Gastroesophageal sphincter (tissue), 3 donors: ENCODE measurements at regions not wholly inside any gene's neighbourhood (a gene's known extent, or its start where the extent isn't known, plus 50 kb on each side); places are given as distances from the start of the nearest gene placed in this dataset.

Experiments
- CTCF ChIP-seq, 4 experiments: fragments of 200-600 bp in 2 of 4; fragments of 450-650 bp in 2 of 4; sonication (generic) in 1 of 4; IDR thresholded peaks; one replicate each; pipeline ENCODE4 v1.5.1; 2017 to 2019; ENCODE audit warnings: antibody characterized with exemption in 4 of 4, mild to moderate bottlenecking in 2 of 4, moderate library complexity in 2 of 4
- EP300 ChIP-seq: sonication (generic); formaldehyde crosslinking; IDR thresholded peaks from one replicate; pipeline ENCODE4 v1.6.1; 2017; ENCODE audit warnings: antibody characterized with exemption, mild to moderate bottlenecking
- POLR2A ChIP-seq, 2 donors: fragments of 450-650 bp; IDR thresholded peaks; one replicate each; pipeline ENCODE4 v1.6.1; 2017; ENCODE audit warnings: antibody characterized with exemption in 2 of 2, mild to moderate bottlenecking in 2 of 2, moderate library complexity in 1 of 2

- no peak for TF ChIP-seq CTCF (IDR thresholded peaks at IDR 0.05)
- no peak for TF ChIP-seq EP300
- TF ChIP-seq POLR2A (IDR thresholded peaks at IDR 0.05): no peak
Measured at GRCh38 chr14:81927070-81927469, 393.4 kb upstream of the SEL1L start.
